ENCODE measurements at regions not wholly inside any gene's neighbourhood (a gene's known extent, or its start where the extent isn't known, plus 50 kb on each side); places are given as distances from the start of the nearest gene placed in this dataset.

GRCh38 chr1:69269491-69269890 is 298.2 kb upstream of the LRRC7 start:
- no peak overlapping the region for H3K4me3 ChIP-seq (ENCODE audit: low read depth, low read length)

GRCh38 chr1:69271587-69272125 is 296.1 kb upstream of the LRRC7 start:
- Histone ChIP-seq H3K4me1 (ENCODE audit: control insufficient read depth, insufficient read depth, low read length) (no peaks in the 10 kb centered on the region), H3K4me3 (ENCODE audit: low read depth, low read length) (no peak overlapping the region), H3K27ac (ENCODE audit: low read depth, low read length) (no peak overlapping the region), H3K9me3 (ENCODE audit: control insufficient read depth, insufficient read depth, low read length) (no peaks in the 10 kb centered on the region), H3K9ac (ENCODE audit: low read depth, low read length) (no peak overlapping the region), H3K36me3 (ENCODE audit: control insufficient read depth, insufficient read depth, low read length) (no peaks in the 10 kb centered on the region), H3K27me3 (ENCODE audit: control insufficient read depth, insufficient read depth, low read length) (no peaks in the 10 kb centered on the region)

More at GRCh38 chr1:69269491-69269890, 298.2 kb upstream of the LRRC7 start:
- no peaks in the 10 kb centered on the region for H3K4me1 ChIP-seq (ENCODE audit: control insufficient read depth, insufficient read depth, low read length)
- no peaks in the 10 kb centered on the region for H3K27me3 ChIP-seq (ENCODE audit: control insufficient read depth, insufficient read depth, low read length)
- H3K9ac ChIP-seq (ENCODE audit: low read depth, low read length), result no peak overlapping the region
- no peaks in the 10 kb centered on the region for H3K9me3 ChIP-seq (ENCODE audit: control insufficient read depth, insufficient read depth, low read length)
- no peaks in the 10 kb centered on the region for H3K36me3 ChIP-seq (ENCODE audit: control insufficient read depth, insufficient read depth, low read length)
- H3K27ac ChIP-seq (ENCODE audit: low read depth, low read length), result no peak overlapping the region

DNA sequence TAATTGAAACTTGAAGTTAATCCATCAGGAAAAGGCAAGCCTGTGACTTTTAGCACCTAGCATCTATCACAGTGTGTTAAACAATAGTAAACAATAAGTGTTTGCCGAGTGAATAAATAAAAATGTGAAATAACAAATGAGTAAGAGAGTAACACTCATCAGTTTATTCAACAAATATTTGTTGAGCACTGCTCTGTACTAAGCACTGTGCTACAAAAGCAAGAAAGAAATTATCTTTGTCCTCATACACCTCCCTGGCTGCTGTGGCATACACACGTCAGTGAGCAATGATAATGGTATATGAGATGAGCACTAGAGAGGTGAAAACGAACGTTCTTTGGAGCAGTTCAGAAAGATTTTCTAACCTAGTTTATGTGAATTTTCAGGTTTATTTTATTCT is 295.0 kb upstream of the LRRC7 start:
- Histone ChIP-seq H3K4me1 (ENCODE audit: control insufficient read depth, insufficient read depth, low read length) (no peaks in the 10 kb centered on the region), H3K27ac (ENCODE audit: low read depth, low read length) (no peak overlapping the region), H3K27me3 (ENCODE audit: control insufficient read depth, insufficient read depth, low read length) (no peaks in the 10 kb centered on the region), H3K4me3 (ENCODE audit: low read depth, low read length) (no peak overlapping the region), H3K36me3 (ENCODE audit: control insufficient read depth, insufficient read depth, low read length) (no peaks in the 10 kb centered on the region), H3K9ac (ENCODE audit: low read depth, low read length) (no peak overlapping the region), H3K9me3 (ENCODE audit: control insufficient read depth, insufficient read depth, low read length) (no peaks in the 10 kb centered on the region)

DNA sequence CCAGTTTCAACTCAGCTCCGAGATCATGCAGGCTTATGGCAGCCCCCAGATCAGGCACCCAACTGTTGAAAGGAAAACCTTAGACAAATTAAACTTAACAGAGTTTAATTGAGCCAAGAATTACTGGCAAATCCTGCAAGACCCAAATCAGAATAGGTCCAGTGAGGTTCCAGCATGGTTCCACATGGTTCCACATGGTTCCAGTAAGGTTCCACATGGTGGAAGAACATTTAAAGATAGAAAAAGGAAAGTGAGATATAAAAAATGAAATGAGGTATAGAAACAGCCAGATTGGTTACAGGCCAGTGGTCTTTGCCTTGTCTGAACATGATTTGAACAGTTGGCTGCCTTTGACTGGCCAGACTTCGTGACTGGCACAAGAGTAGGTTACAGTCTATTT is 288.8 kb upstream of the LRRC7 start:
- Histone ChIP-seq H3K4me1 (ENCODE audit: control insufficient read depth, insufficient read depth, low read length) (peaks cover 2% of the 10 kb centered on the region; the same call in 1 of the 2 replicates), H3K9ac (ENCODE audit: low read depth, low read length) (no peak overlapping the region), H3K27ac (ENCODE audit: low read depth, low read length) (no peak overlapping the region), H3K9me3 (ENCODE audit: control insufficient read depth, insufficient read depth, low read length) (no peaks in the 10 kb centered on the region), H3K36me3 (ENCODE audit: control insufficient read depth, insufficient read depth, low read length) (no peaks in the 10 kb centered on the region), H3K4me3 (ENCODE audit: low read depth, low read length) (no peak overlapping the region), H3K27me3 (ENCODE audit: control insufficient read depth, insufficient read depth, low read length) (no peaks in the 10 kb centered on the region)

DNA sequence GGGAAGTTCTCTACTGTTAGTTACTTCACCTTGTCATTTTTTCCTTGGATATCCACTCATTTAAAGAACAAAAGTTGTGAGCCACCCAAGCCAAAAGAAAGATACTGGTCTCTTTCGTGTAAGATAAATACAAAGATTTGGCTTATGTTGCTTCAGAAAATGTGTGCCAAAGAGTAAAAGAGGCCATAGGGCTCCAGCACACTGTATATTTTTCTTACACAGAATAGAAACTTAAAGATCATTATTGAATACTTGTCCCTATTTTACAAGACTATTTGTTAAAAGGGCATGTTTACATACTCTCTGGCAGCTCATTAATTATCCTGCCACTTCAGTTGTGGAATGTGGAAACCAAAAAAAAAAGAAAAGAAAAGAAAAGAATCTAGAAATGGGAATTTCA is 284.2 kb upstream of the LRRC7 start:
- Histone ChIP-seq H3K36me3 (ENCODE audit: control insufficient read depth, insufficient read depth, low read length) (no peaks in the 10 kb centered on the region), H3K27me3 (ENCODE audit: control insufficient read depth, insufficient read depth, low read length) (no peaks in the 10 kb centered on the region), H3K9ac (ENCODE audit: low read depth, low read length) (no peak overlapping the region), H3K4me1 (ENCODE audit: control insufficient read depth, insufficient read depth, low read length) (peaks cover 7% of the 10 kb centered on the region), H3K9me3 (ENCODE audit: control insufficient read depth, insufficient read depth, low read length) (no peaks in the 10 kb centered on the region), H3K4me3 (ENCODE audit: low read depth, low read length) (no peak overlapping the region), H3K27ac (ENCODE audit: low read depth, low read length) (no peak overlapping the region)

DNA sequence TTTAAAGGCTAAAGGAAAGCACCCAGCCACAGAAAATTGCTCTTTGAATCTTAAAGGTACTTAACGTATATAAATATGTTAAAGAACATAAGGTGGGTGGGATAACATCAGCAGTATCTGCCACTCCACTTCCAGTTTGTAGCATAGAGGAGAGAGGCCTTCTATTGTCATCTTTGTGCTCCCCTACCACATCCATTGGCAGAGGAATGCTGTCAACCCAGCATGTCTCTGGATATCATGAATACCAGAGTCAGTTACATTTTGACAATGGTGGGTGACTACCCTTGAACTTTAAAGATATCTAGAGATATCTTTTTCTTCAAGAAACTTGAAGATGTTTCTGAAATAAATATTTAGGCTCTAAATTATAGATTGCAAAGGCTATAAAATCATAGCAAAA is 283.2 kb upstream of the LRRC7 start:
- H3K4me3 ChIP-seq (ENCODE audit: low read depth, low read length), result no peak overlapping the region
- H3K4me1 ChIP-seq (ENCODE audit: control insufficient read depth, insufficient read depth, low read length), result peaks cover 7% of the 10 kb centered on the region
- no peaks in the 10 kb centered on the region for H3K27me3 ChIP-seq (ENCODE audit: control insufficient read depth, insufficient read depth, low read length)
- no peak overlapping the region for H3K27ac ChIP-seq (ENCODE audit: low read depth, low read length)
- no peaks in the 10 kb centered on the region for H3K36me3 ChIP-seq (ENCODE audit: control insufficient read depth, insufficient read depth, low read length)
- no peak overlapping the region for H3K9ac ChIP-seq (ENCODE audit: low read depth, low read length)
- no peaks in the 10 kb centered on the region for H3K9me3 ChIP-seq (ENCODE audit: control insufficient read depth, insufficient read depth, low read length)

- no peak overlapping the region for H3K4me3 ChIP-seq (ENCODE audit: low read depth, low read length)
- H3K36me3 ChIP-seq (ENCODE audit: control insufficient read depth, insufficient read depth, low read length), result no peaks in the 10 kb centered on the region
- no peaks in the 10 kb centered on the region for H3K27me3 ChIP-seq (ENCODE audit: control insufficient read depth, insufficient read depth, low read length)
- no peaks in the 10 kb centered on the region for H3K9me3 ChIP-seq (ENCODE audit: control insufficient read depth, insufficient read depth, low read length)
- peaks cover 7% of the 10 kb centered on the region for H3K4me1 ChIP-seq (ENCODE audit: control insufficient read depth, insufficient read depth, low read length)
- no peak overlapping the region for H3K27ac ChIP-seq (ENCODE audit: low read depth, low read length)
- H3K9ac ChIP-seq (ENCODE audit: low read depth, low read length), result no peak overlapping the region
Observed at GRCh38 chr1:69288416-69288815, 279.3 kb upstream of the LRRC7 start.

GRCh38 chr1:69290291-69290690 is 277.4 kb upstream of the LRRC7 start:
- no peak overlapping the region for H3K9ac ChIP-seq (ENCODE audit: low read depth, low read length)
- no peaks in the 10 kb centered on the region for H3K4me1 ChIP-seq (ENCODE audit: control insufficient read depth, insufficient read depth, low read length)
- H3K36me3 ChIP-seq (ENCODE audit: control insufficient read depth, insufficient read depth, low read length), result no peaks in the 10 kb centered on the region
- H3K27me3 ChIP-seq (ENCODE audit: control insufficient read depth, insufficient read depth, low read length), result no peaks in the 10 kb centered on the region
- no peak overlapping the region for H3K27ac ChIP-seq (ENCODE audit: low read depth, low read length)
- no peak overlapping the region for H3K4me3 ChIP-seq (ENCODE audit: low read depth, low read length)
- no peaks in the 10 kb centered on the region for H3K9me3 ChIP-seq (ENCODE audit: control insufficient read depth, insufficient read depth, low read length)

DNA sequence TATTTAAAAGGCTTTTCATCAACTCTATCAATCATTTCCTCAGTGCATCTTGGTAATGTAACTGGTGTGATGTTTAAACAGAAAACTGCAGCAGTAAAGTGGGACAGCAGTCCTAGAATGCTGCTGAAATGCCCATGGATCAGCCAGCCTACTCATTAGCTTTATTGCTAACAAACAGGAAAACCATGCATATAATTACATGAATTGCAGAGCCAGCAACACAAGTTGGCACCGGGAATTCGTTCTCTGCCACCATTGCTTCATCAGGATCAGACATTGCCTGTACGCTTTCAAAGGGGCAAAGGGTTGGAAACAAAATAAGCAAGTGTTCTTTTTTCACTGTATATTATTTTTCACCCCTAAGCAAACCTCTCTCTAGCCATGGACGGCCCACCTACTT is 276.2 kb upstream of the LRRC7 start:
- no peaks in the 10 kb centered on the region for H3K27me3 ChIP-seq (ENCODE audit: control insufficient read depth, insufficient read depth, low read length)
- no peaks in the 10 kb centered on the region for H3K9me3 ChIP-seq (ENCODE audit: control insufficient read depth, insufficient read depth, low read length)
- no peaks in the 10 kb centered on the region for H3K36me3 ChIP-seq (ENCODE audit: control insufficient read depth, insufficient read depth, low read length)
- H3K9ac ChIP-seq (ENCODE audit: low read depth, low read length), result no peak overlapping the region
- H3K4me3 ChIP-seq (ENCODE audit: low read depth, low read length), result no peak overlapping the region
- H3K27ac ChIP-seq (ENCODE audit: low read depth, low read length), result no peak overlapping the region
- no peaks in the 10 kb centered on the region for H3K4me1 ChIP-seq (ENCODE audit: control insufficient read depth, insufficient read depth, low read length)

GRCh38 chr1:69292833-69293232 is 274.9 kb upstream of the LRRC7 start:
- Histone ChIP-seq H3K4me1 (ENCODE audit: control insufficient read depth, insufficient read depth, low read length) (no peaks in the 10 kb centered on the region), H3K36me3 (ENCODE audit: control insufficient read depth, insufficient read depth, low read length) (no peaks in the 10 kb centered on the region), H3K9ac (ENCODE audit: low read depth, low read length) (no peak overlapping the region)

GRCh38 chr1:69294171-69294570 is 273.6 kb upstream of the LRRC7 start:
- Histone ChIP-seq H3K9ac (ENCODE audit: low read depth, low read length) (no peak overlapping the region), H3K27me3 (ENCODE audit: control insufficient read depth, insufficient read depth, low read length) (no peaks in the 10 kb centered on the region), H3K36me3 (ENCODE audit: control insufficient read depth, insufficient read depth, low read length) (no peaks in the 10 kb centered on the region), H3K4me3 (ENCODE audit: low read depth, low read length) (no peak overlapping the region), H3K9me3 (ENCODE audit: control insufficient read depth, insufficient read depth, low read length) (no peaks in the 10 kb centered on the region), H3K27ac (ENCODE audit: low read depth, low read length) (no peak overlapping the region), H3K4me1 (ENCODE audit: control insufficient read depth, insufficient read depth, low read length) (no peaks in the 10 kb centered on the region)

More at GRCh38 chr1:69292833-69293232, 274.9 kb upstream of the LRRC7 start:
- Histone ChIP-seq H3K4me3 (ENCODE audit: low read depth, low read length) (no peak overlapping the region), H3K9me3 (ENCODE audit: control insufficient read depth, insufficient read depth, low read length) (no peaks in the 10 kb centered on the region), H3K27me3 (ENCODE audit: control insufficient read depth, insufficient read depth, low read length) (no peaks in the 10 kb centered on the region), H3K27ac (ENCODE audit: low read depth, low read length) (no peak overlapping the region)

DNA sequence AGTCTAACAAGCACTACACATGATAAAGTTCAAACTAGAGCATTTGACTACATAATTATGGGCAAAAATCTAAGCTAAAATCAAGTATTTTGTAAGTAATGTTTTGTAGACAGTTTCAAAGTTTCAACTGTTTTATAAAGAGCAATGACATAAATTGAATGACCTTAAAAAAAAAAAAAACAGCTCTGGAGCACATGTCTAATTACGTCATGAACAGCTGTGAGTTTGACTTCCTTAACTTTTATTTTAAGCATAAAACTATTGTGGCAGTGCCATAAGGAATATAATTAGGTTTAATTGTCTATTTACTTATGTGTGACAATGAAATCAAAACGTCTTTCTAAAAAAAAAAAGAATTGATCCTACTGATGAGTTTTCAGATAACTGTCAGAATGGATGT is 272.5 kb upstream of the LRRC7 start:
- Histone ChIP-seq H3K4me3 (ENCODE audit: low read depth, low read length) (no peak overlapping the region), H3K27ac (ENCODE audit: low read depth, low read length) (no peak overlapping the region), H3K4me1 (ENCODE audit: control insufficient read depth, insufficient read depth, low read length) (no peaks in the 10 kb centered on the region), H3K9ac (ENCODE audit: low read depth, low read length) (no peak overlapping the region), H3K9me3 (ENCODE audit: control insufficient read depth, insufficient read depth, low read length) (no peaks in the 10 kb centered on the region), H3K36me3 (ENCODE audit: control insufficient read depth, insufficient read depth, low read length) (no peaks in the 10 kb centered on the region), H3K27me3 (ENCODE audit: control insufficient read depth, insufficient read depth, low read length) (no peaks in the 10 kb centered on the region)

Data from HUES48 (cell line).